ENCODE measurements at regions not wholly inside any gene's neighbourhood (a gene's known extent, or its start where the extent isn't known, plus 50 kb on each side); places are given as distances from the start of the nearest gene placed in this dataset.

- Histone ChIP-seq H2BK20ac (ENCODE audit: low read length) (no peak overlapping the region), H2AK5ac (ENCODE audit: low read depth, low read length) (no peak overlapping the region), H3K23me2 (ENCODE audit: low read depth, low read length) (no peaks in the 10 kb centered on the region; the same call in 1 of the 2 replicates), H3K23ac (ENCODE audit: insufficient read length) (no peak overlapping the region), H4K91ac (replicated peaks; ENCODE audit: insufficient read length, low read length) (no peak overlapping the region), H3K18ac (ENCODE audit: extremely low read depth, low read length) (no peak overlapping the region), H2BK120ac (replicated peaks; ENCODE audit: low read depth, low read length) (no peak overlapping the region), H3K14ac (ENCODE audit: insufficient read length) (no peak overlapping the region), H2BK15ac (ENCODE audit: low read length) (no peak overlapping the region), H3K27me3 (replicated peaks in 1 of 4; ENCODE audit: control insufficient read depth in 3 of 4, extremely low read depth in 1 of 4, insufficient read depth in 3 of 4, low read length in 3 of 4) (no peaks in the 10 kb centered on the region), H4K5ac (ENCODE audit: insufficient read length, low read depth, low read length) (no peak overlapping the region), H3K27ac (ENCODE audit: low read depth, low read length) (no peak overlapping the region), H3K79me1 (ENCODE audit: low read depth, low read length) (no peaks in the 10 kb centered on the region), H2AFZ (ENCODE audit: low read length) (no peak overlapping the region), H4K20me1 (replicated peaks in 1 of 2; ENCODE audit: control insufficient read depth in 1 of 2, insufficient read depth in 2 of 2, low read length in 2 of 2) (no peaks in the 10 kb centered on the region), H2BK12ac (ENCODE audit: low read depth, low read length) (no peak overlapping the region), H3K36me3 (ENCODE audit: control insufficient read depth in 2 of 4, insufficient read depth in 4 of 4, low read length in 3 of 4) (no peaks in the 10 kb centered on the region; a peak in 1 of 8 replicates), H3K4ac (replicated peaks; ENCODE audit: insufficient read length, low read depth, low read length) (no peak overlapping the region), H2BK5ac (ENCODE audit: low read depth, low read length) (no peak overlapping the region), H3K9ac (replicated peaks in 1 of 4; ENCODE audit: extremely low read depth in 1 of 4, low read depth in 3 of 4, low read length in 3 of 4) (no peak overlapping the region), H3K9me3 (ENCODE audit: insufficient read depth in 2 of 2, low read depth in 1 of 2, low read length in 1 of 2) (peaks cover 15 to 22% of the 10 kb centered on the region in 2 experiments), H3K4me3 (ENCODE audit: extremely low read depth in 1 of 4, insufficient read depth in 2 of 4, low read depth in 3 of 4, low read length in 4 of 4) (no peak overlapping the region), H3K4me2 (ENCODE audit: insufficient read depth in 1 of 2, low read depth in 2 of 2, low read length in 2 of 2) (no peak overlapping the region), H3K56ac (replicated peaks; ENCODE audit: insufficient read length, low read depth, low read length) (no peak overlapping the region), H4K8ac (ENCODE audit: extremely low read depth, insufficient read depth, low read length) (no peak overlapping the region), H3K79me2 (ENCODE audit: control insufficient read depth in 1 of 2, insufficient read depth in 2 of 2, low read length in 2 of 2) (no peaks in the 10 kb centered on the region), H3K4me1 (replicated peaks in 1 of 4; ENCODE audit: control insufficient read depth in 3 of 4, insufficient read depth in 4 of 4, low read length in 3 of 4) (no peaks in the 10 kb centered on the region)
- FAIRE-seq (no peak), DNase-seq (ENCODE audit: low read depth in 1 of 2, low spot score in 2 of 2) (no peak)
- ChIA-PET POLR2A (ENCODE audit: partially characterized antibody) (no interaction called here), CTCF (ENCODE audit: partially characterized antibody) (no interaction called here)
- 97% methylated on average over 2 of the region's 2 CpGs; no CpG with 5 or more reads in 1 of the 2 experiments for WGBS, 2 experiments (ENCODE audit: extremely low coverage in 1 of 2, insufficient coverage in 1 of 2, insufficient read length in 1 of 2, insufficient replicate concordance in 2 of 2, low coverage in 1 of 2, low lambda C conversion rate in 2 of 2, missing lambda C conversion rate in 1 of 2)
- no peak for TF ChIP-seq SRF (IDR thresholded peaks at IDR 0.05; ENCODE audit: low read depth, low read length)
- no peak for TF ChIP-seq NANOG (IDR thresholded peaks at IDR 0.05; ENCODE audit: insufficient read depth, low read depth, low read length, poor library complexity, severe bottlenecking)
- TF ChIP-seq SIN3A (conservative IDR thresholded peaks at IDR 0.05 in 1 of 2, IDR thresholded peaks at IDR 0.05 in 1 of 2; ENCODE audit: low read depth in 1 of 2, low read length in 2 of 2) = no peak
- no peak for TF ChIP-seq EZH2 (IDR thresholded peaks at IDR 0.05; ENCODE audit: low read depth, low read length, severe bottlenecking)
- TF ChIP-seq RNF2 (IDR thresholded peaks at IDR 0.05; ENCODE audit: borderline replicate concordance, low read depth, low read length, missing control alignments, poor library complexity, severe bottlenecking) = no peak
- no peak for TF ChIP-seq CTBP2 (IDR thresholded peaks at IDR 0.05; ENCODE audit: borderline replicate concordance, insufficient read depth, insufficient read length, low read length)
- TF ChIP-seq POLR2AphosphoS5 (IDR thresholded peaks at IDR 0.05; ENCODE audit: low read depth, low read length) = no peak
- TF ChIP-seq BCL11A (IDR thresholded peaks at IDR 0.05; ENCODE audit: low read depth in 2 of 2, low read length in 2 of 2) = no peak
- no peak for TF ChIP-seq SAP30 (IDR thresholded peaks at IDR 0.05; ENCODE audit: insufficient read depth, insufficient replicate concordance, low read length)
- TF ChIP-seq, protein P1, sequence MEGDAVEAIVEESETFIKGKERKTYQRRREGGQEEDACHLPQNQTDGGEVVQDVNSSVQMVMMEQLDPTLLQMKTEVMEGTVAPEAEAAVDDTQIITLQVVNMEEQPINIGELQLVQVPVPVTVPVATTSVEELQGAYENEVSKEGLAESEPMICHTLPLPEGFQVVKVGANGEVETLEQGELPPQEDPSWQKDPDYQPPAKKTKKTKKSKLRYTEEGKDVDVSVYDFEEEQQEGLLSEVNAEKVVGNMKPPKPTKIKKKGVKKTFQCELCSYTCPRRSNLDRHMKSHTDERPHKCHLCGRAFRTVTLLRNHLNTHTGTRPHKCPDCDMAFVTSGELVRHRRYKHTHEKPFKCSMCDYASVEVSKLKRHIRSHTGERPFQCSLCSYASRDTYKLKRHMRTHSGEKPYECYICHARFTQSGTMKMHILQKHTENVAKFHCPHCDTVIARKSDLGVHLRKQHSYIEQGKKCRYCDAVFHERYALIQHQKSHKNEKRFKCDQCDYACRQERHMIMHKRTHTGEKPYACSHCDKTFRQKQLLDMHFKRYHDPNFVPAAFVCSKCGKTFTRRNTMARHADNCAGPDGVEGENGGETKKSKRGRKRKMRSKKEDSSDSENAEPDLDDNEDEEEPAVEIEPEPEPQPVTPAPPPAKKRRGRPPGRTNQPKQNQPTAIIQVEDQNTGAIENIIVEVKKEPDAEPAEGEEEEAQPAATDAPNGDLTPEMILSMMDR (IDR thresholded peaks at IDR 0.05; ENCODE audit: control extremely low read depth in 1 of 3, insufficient read depth in 1 of 3, low read depth in 1 of 3, low read length in 3 of 3) = no peak
- TF ChIP-seq CHD2 (IDR thresholded peaks at IDR 0.05; ENCODE audit: low read length) = no peak
Observed at GRCh38 chr2:33911327-33911726, 312.2 kb upstream of the FAM98A start.

Measured in H1 (cell line).